ENCODE measurements at regions not wholly inside any gene's neighbourhood (a gene's known extent, or its start where the extent isn't known, plus 50 kb on each side); places are given as distances from the start of the nearest gene placed in this dataset.
"Not testable (repeated sequence)": the region's sequence is repeated elsewhere in the genome, so short reads cannot be mapped to it uniquely, and the experiment has no call there.

DNA sequence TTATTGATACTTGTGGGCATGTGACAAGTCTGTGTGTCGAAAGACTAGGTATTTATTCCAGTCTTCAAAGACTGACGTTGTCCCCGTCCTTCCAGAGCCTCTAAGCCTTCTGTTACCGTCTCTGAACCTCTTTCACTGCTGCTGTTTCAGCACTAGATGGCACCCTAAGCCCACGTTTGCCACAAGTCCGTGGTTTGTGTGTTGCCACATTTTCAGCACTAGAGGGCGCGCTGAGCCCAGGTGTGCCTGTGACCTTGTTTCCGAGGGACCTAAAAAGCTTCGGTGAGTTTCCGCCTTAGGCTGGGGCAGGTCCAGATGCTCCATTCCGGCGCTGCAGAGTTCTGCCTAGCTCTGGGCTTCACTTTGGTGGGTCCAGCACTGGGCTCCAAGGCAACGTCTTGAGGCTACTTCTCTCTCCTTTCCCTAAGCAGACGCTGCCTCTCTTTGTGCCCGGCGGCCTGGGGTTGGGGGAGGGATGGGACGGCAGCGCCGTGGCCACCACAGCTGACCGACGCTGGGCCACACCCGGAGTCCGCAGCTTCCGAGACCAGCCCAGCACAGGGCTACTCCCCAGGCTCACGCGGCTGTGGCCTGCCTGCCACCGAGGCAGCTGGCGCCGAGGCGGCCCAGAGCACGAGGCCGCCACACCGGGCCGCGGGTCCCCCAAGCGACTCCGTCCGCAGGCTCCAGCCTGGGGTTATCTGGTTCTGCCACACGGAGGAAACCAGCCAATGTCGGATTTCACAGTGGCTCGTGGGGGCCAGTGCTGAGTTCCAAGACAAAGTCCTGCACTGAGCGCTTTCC lies 520.2 kb downstream of the REEP3 start:
- FAIRE-seq: peak; percentile 93
- peak; percentile 20 for DNase-seq (ENCODE audit: insufficient read length, low spot score)
- peak; percentile 100 for TF ChIP-seq CTCF (IDR thresholded peaks at IDR 0.05; ENCODE audit: insufficient read depth, missing control alignments)

- FAIRE-seq: no peak
- TF ChIP-seq CTCF (IDR thresholded peaks at IDR 0.05; ENCODE audit: insufficient read depth, missing control alignments): no peak
- no peak for DNase-seq (ENCODE audit: insufficient read length, low spot score)
Measured at GRCh38 chr10:64041989-64042490, 520.8 kb downstream of the REEP3 start.

DNA sequence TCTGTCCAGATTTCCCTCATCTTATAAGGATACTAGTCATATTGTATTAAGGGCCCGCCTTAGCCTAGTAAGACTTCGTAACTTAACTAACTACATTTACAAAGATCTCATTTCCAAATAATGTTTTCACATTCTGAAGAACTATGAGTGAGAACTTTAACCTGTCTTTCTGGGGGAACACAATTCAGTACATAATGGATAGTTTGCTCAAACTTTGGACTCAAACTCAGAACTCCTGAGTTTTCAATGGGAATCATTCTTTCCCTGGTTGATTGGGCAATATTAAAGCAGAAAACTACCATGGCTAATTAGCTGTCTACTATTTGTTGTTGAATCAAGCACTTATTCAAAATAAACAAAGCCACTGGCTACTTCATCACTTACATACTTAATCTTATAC lies 522.9 kb downstream of the REEP3 start:
- TF ChIP-seq CTCF (IDR thresholded peaks at IDR 0.05; ENCODE audit: insufficient read depth, missing control alignments): no peak
- FAIRE-seq: no peak
- DNase-seq (ENCODE audit: insufficient read length, low spot score): no peak

DNA sequence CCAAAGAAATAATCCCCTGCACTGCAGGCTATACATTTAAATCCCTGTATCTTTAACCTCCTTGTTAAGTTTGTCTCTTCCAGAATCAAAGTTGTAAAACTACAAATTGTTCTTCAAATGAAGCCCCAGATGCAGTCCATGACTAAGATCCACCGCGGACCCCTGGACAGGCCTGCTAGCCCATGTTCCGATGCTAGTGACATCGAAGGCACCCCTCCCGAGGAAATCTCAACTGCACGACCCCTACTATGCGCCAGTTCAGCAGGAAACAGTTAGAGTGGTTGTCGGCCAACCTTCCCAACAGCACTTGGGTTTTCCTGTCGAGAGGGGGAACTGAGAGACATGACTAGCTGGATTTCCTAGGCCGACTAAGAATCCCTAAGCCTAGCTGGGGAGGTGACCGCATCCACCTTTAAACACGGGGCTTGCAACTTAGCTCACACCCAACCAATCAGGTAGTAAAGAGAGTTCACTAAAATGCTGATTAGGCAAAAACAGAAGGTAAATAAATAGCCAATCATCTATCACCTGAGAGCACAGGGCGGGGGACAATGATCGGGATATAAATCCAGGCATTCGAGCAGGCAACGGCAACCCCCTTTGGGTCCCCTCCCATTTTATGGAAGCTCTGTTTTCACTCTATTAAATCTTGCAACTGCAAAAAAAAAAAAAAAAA lies 523.9 kb downstream of the REEP3 start:
- not testable (repeated sequence) for FAIRE-seq; DNase-seq (ENCODE audit: insufficient read length, low spot score)

DNA sequence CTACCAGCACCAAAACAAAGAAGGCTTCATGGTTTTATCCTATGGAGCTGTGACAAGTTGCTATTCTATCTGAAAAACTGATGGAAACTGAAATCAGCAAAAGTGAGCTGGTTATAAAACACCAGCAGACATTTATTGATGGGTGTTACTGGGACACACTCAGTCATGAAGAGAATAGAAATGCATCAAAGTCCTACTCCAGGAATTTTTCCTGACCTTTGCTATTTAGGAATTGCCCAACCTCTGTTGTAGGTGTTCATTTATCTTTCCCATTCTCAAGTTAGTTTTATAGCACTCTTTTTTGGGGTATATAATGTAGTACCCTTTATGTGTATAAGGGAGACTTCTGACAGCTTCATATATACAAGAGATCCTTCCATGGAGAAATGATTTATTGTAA lies 533.2 kb downstream of the REEP3 start:
- TF ChIP-seq CTCF (IDR thresholded peaks at IDR 0.05; ENCODE audit: insufficient read depth, missing control alignments): no peak
- DNase-seq (ENCODE audit: insufficient read length, low spot score): no peak
- no peak for FAIRE-seq

DNA sequence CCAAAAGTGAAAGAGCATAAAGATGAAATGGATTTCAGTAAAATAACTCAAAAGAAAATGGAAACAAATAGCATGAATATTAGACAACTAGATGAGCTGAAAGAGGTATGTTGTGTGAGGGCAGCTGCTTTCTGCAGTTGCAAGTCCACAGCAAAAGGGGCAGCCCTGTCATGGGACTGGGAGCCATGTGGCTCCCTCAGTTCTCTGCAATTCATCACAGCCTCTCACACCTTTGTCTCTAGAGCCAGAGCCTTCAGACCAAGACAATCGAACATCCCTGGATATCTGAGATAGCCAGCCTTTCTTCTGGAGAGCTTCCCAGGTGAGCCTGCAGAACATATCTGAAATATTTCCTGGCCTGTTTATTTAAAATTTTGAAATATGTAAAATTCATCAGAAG lies 538.7 kb downstream of the REEP3 start:
- DNase-seq (ENCODE audit: insufficient read length, low spot score) (no peak), FAIRE-seq (no peak)
- TF ChIP-seq CTCF (IDR thresholded peaks at IDR 0.05; ENCODE audit: insufficient read depth, missing control alignments): no peak

DNA sequence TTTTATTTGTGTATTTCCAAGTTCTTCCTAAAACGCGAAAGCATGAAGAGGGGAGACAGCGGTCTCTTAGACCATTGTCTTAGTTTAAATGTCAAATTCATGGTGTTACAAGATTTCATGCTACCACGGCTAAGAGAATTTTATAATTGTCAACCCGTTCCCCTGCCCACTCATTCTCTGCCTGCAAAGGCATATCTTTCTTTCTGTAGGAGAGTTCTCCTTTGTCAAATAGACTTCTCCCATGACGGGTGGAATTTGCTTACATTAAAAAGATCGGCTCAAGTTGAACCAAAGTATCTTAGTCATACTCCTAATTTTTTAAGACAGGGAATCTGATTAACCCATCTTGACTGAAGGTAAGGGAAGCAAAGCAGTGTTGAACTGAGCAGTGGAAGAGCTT lies 539.2 kb downstream of the REEP3 start:
- FAIRE-seq (no peak), DNase-seq (ENCODE audit: insufficient read length, low spot score) (no peak)
- no peak for TF ChIP-seq CTCF (IDR thresholded peaks at IDR 0.05; ENCODE audit: insufficient read depth, missing control alignments)

Measured in D721Med (cell line).